H1 (cell line): ENCODE measurements at regions not wholly inside any gene's neighbourhood (a gene's known extent, or its start where the extent isn't known, plus 50 kb on each side); places are given as distances from the start of the nearest gene placed in this dataset.

Experiments used
- E2F6 ChIP-seq: IDR thresholded peaks from 2 replicates; pipeline ENCODE4 v1.6.1; 2012; ENCODE audit warnings: inconsistent platforms
- GABPA ChIP-seq: IDR thresholded peaks from 2 replicates; pipeline ENCODE4 v1.6.1; 2011; ENCODE audit warnings: mild to moderate bottlenecking, low read length, moderate library complexity, borderline replicate concordance; ENCODE audit not compliant: insufficient read depth
- KDM5A ChIP-seq: fragments of 200-600 bp; IDR thresholded peaks from 2 replicates; pipeline ENCODE4 v1.7.1; 2012; ENCODE audit warnings: mild to moderate bottlenecking, low read length, inconsistent platforms, mixed read lengths
- RNF2 ChIP-seq: fragments of 200-900, 300-1000 bp; sonication (generic); IDR thresholded peaks from 2 replicates; pipeline ENCODE4 v1.7.1; 2016; ENCODE audit warnings: borderline replicate concordance, low read depth, mild to moderate bottlenecking, antibody characterized with exemption, low read length; ENCODE audit not compliant: poor library complexity, severe bottlenecking; ENCODE audit errors: missing control alignments
- SIRT6 ChIP-seq: IDR thresholded peaks from one replicate; pipeline ENCODE4 v1.7.1; 2012; ENCODE audit warnings: low read length, inconsistent platforms

- TF ChIP-seq E2F6 = no peak
- TF ChIP-seq SIRT6 = no peak
- TF ChIP-seq RNF2 = no peak
- no peak for TF ChIP-seq KDM5A
- no peak for TF ChIP-seq GABPA
Measured at GRCh38 chr2:48189552-48190228, 124.8 kb upstream of the FOXN2 start (continued).
